Activated naive CD4-positive, alpha-beta T cell treated with anti-CD3 and anti-CD28 coated beads, Interleukin-2, amount 10 ng/mL, durations not matched to agents 7 days and 5 days (primary cell): ENCODE measurements at regions not wholly inside any gene's neighbourhood (a gene's known extent, or its start where the extent isn't known, plus 50 kb on each side); places are given as distances from the start of the nearest gene placed in this dataset.

Source experiments
- CTCF ChIA-PET: fragments of 350-600 bp; sonication (Branson Sonifier 250); formaldehyde crosslinking; loops from one replicate; lab custom pipeline; 2021; ENCODE audit warnings: antibody characterized with exemption; lab: Charles Lee
- DNase-seq: peaks from one replicate; pipeline ENCODE4 v3.0.0-alpha.2; 2020
- H3K27ac Mint-ChIP-seq: one replicate; pipeline ENCODE4 v1.8.0; 2021; ENCODE audit warnings: mild to moderate bottlenecking, moderate library complexity, mixed read lengths
- H3K27me3 Mint-ChIP-seq: one replicate; pipeline ENCODE4 v1.8.0; 2021; ENCODE audit warnings: mild to moderate bottlenecking, mixed read lengths
- H3K36me3 Mint-ChIP-seq: one replicate; pipeline ENCODE4 v1.8.0; 2021; ENCODE audit warnings: mixed read lengths
- H3K4me1 Mint-ChIP-seq: one replicate; pipeline ENCODE4 v1.8.0; 2021; ENCODE audit warnings: mixed read lengths
- H3K4me3 Mint-ChIP-seq: one replicate; pipeline ENCODE4 v1.8.0; 2021; ENCODE audit warnings: mild to moderate bottlenecking, moderate library complexity, mixed read lengths
- H3K9me3 Mint-ChIP-seq: one replicate; pipeline ENCODE4 v1.8.0; 2021; ENCODE audit warnings: mixed read lengths

DNA sequence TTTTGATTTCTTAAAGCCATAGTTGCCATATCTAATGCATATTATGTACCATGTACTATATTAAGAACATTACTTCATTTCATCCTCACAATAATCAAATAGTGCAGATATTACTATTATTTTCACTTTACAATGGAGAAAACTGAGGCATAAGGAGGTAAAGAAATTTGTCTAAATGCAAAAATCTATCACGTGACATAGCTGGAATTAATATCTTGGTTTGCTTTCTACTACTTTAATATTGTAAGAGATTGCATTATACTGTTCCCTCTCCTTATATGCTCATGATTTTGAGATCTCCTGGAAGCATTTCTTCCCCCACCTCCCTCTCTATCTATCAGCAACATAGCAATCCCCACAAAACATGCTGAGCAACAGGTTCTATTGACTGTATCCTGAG lies 330.8 kb upstream of the SPTLC3 start:
- H3K9me3 Mint-ChIP-seq = peaks cover 7% of the 10 kb centered on the region
- no peaks in the 10 kb centered on the region for H3K27me3 Mint-ChIP-seq
- CTCF ChIA-PET = no interaction called here
- H3K4me3 Mint-ChIP-seq = no peak overlapping the region
- no peak for DNase-seq
- no peaks in the 10 kb centered on the region for H3K36me3 Mint-ChIP-seq
- H3K4me1 Mint-ChIP-seq = no peaks in the 10 kb centered on the region
- H3K27ac Mint-ChIP-seq = no peak overlapping the region

DNA sequence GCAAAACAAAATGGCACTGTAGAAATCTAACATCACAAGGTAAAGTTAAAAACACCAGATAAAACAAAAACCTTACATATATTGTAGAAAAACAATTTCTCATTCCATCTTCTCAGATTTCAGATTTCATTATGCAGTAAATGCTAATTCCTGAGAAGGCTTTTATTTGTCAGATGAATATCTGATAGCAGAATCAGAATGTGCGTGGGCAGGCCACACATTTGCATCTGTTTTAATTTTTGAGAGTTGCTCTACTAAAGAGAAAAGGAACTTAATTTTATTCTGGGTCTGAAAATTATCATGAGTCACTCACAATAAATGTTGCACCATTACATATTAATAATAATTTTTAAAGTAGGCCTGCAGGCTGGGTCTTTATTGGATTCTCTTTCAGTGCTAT lies 329.3 kb upstream of the SPTLC3 start:
- Mint-ChIP-seq H3K9me3 (peaks cover 5% of the 10 kb centered on the region), H3K27ac (no peak overlapping the region), H3K36me3 (no peaks in the 10 kb centered on the region), H3K4me3 (no peak overlapping the region), H3K27me3 (no peaks in the 10 kb centered on the region), H3K4me1 (no peaks in the 10 kb centered on the region)
- CTCF ChIA-PET = no interaction called here
- no peak for DNase-seq

DNA sequence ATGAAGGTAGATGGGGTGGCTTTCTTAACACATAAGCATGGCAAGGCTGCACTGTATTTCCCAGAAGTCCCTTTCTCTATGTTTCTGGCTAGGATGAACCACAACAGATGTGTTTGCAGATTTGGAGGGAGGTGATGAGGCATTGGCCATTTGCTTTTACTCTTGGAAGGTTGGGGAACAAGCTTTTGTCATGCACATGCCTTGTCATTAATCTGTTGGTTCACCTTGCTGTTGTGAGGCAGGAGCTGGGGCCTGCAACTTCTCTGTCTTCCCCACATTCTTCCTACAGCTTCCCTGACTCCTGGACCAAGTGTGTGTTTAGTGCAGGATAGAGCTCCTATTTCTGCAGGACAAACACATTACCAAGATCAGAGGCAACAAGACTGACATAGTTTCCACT lies 326.2 kb upstream of the SPTLC3 start:
- H3K4me1 Mint-ChIP-seq = no peaks in the 10 kb centered on the region
- peaks cover 3% of the 10 kb centered on the region for H3K9me3 Mint-ChIP-seq
- DNase-seq = no peak
- no peaks in the 10 kb centered on the region for H3K27me3 Mint-ChIP-seq
- CTCF ChIA-PET = no interaction called here
- no peak overlapping the region for H3K4me3 Mint-ChIP-seq
- H3K36me3 Mint-ChIP-seq = no peaks in the 10 kb centered on the region
- no peak overlapping the region for H3K27ac Mint-ChIP-seq

DNA sequence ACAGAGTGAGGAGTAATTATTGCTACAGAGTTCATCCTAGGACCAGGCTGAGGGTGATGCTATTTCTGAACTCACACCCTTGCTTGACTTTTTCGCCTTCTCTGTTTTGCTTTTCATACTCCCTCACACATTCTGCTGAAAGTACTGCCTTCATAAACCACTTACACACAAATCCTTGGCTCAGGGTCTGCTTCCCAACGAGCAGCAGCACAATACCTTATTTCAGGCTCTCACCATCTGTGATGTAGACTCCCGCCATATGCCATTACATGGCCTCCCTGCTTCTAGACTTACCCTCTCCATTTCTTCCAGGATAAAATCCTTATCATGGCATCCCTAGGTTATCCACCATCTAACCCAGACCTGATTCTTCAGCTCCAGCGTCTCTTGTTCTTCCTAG lies 321.3 kb upstream of the SPTLC3 start:
- no peaks in the 10 kb centered on the region for H3K36me3 Mint-ChIP-seq
- H3K4me3 Mint-ChIP-seq = no peak overlapping the region
- CTCF ChIA-PET = no interaction called here
- H3K27me3 Mint-ChIP-seq = no peaks in the 10 kb centered on the region
- no peak for DNase-seq
- peaks cover 5% of the 10 kb centered on the region for H3K9me3 Mint-ChIP-seq
- no peak overlapping the region for H3K27ac Mint-ChIP-seq
- no peaks in the 10 kb centered on the region for H3K4me1 Mint-ChIP-seq

DNA sequence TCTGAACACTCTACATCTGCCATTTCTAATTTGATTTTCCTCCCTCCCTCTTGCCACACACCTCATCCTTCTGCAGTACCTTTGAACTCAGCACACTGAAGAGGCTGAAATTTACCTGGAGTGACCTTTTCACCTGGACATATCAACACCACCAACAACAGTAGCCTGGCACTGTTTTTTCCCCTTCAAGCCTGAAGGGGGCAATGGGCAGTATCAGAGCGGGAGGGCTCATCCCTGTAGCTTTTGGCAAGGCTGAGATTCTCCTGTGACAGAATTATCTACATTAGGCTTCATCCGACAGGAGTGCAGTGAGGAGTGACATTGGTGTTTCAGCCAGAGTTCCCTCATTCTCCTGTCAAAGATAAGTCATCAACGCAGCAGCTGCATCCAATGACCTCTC lies 312.8 kb upstream of the SPTLC3 start:
- H3K9me3 Mint-ChIP-seq = peaks cover 5% of the 10 kb centered on the region
- no peaks in the 10 kb centered on the region for H3K4me1 Mint-ChIP-seq
- CTCF ChIA-PET = no interaction called here
- no peaks in the 10 kb centered on the region for H3K27me3 Mint-ChIP-seq
- H3K36me3 Mint-ChIP-seq = no peaks in the 10 kb centered on the region
- DNase-seq = no peak
- H3K27ac Mint-ChIP-seq = no peak overlapping the region
- H3K4me3 Mint-ChIP-seq = no peak overlapping the region

DNA sequence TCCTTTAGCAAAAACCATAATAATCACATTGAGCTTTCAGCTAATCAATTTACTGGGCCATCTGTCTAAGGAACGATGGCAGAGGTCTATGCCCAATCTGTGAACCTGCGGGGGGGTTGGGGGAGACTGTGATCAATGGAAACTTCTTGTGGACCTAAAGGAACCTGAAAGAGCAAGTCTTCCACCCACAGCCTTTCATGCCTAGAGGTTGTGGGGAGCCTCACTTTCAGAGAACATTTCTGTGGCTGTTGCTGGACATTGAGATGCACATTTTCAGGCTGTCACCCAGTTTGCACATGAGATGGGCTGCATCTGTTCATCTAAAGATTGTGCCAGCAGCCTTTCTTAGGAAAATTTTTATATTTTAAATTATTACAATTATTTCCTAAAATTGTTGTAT lies 310.0 kb upstream of the SPTLC3 start:
- CTCF ChIA-PET = no interaction called here
- no peak overlapping the region for H3K4me3 Mint-ChIP-seq
- no peaks in the 10 kb centered on the region for H3K4me1 Mint-ChIP-seq
- H3K36me3 Mint-ChIP-seq = no peaks in the 10 kb centered on the region
- DNase-seq = no peak
- peaks cover 8% of the 10 kb centered on the region for H3K9me3 Mint-ChIP-seq
- no peaks in the 10 kb centered on the region for H3K27me3 Mint-ChIP-seq
- no peak overlapping the region for H3K27ac Mint-ChIP-seq

DNA sequence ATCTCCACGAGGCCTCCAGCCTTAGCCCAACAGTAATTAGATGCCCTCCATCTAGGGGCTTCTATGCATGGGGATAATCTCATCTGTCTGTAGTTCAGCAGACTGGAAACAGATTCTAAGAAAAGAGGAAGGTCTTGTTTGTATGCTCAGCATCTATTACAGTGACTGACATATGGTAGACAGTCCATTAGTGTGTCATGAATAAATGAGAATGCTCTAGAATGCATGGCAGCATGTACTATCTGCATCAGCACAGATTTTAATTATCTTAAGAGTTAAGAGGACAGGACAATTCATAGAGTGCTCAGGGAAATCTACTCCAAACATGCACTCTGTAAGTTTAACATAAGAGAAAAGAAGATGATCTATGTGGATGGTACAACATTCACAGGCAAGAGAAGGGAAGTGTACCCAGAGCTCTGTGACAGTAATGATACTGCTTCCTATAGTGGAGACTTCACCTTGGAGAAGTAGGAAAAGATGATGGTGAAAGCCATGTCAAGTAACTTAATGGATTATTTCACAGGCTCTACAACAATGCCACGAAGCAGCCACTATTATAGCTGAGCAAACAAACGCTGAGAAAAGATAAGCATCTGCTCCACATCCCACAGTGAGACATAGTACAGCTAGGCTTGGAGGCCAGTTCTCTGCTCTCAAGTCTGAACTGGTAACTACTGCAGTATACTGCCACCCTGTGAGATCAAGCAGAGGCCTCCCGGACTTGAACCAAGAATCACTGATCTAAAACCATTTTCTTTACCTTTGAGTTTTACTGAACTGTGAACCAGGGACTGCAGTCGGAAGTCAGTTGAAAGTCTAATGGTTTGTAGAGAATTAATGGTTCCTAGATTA lies 309.2 kb upstream of the SPTLC3 start:
- no peak for DNase-seq
- Mint-ChIP-seq H3K4me1 (no peaks in the 10 kb centered on the region), H3K4me3 (no peak overlapping the region), H3K27ac (no peak overlapping the region), H3K27me3 (no peaks in the 10 kb centered on the region), H3K9me3 (peaks cover 8% of the 10 kb centered on the region), H3K36me3 (no peaks in the 10 kb centered on the region)
- CTCF ChIA-PET = no interaction called here

DNA sequence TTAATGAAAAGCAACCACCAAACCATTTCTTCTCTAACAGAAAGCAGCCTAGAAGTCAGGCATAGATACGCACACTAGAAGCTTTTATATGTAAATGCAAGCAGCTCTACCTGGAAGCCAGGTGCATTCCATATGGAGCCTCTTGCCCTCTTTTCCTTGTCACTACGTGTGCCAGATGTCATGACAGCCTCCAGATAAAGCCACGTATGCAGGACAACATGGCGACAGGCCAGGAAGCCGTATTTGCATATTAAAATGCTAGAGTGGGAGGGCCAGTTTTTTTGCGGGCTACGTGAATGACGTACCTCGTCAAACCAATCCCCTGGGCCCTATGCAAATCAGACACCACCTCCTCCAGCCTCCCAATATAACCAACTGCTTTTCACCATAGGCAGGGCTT lies 308.1 kb upstream of the SPTLC3 start:
- H3K9me3 Mint-ChIP-seq = peaks cover 8% of the 10 kb centered on the region
- H3K4me1 Mint-ChIP-seq = no peaks in the 10 kb centered on the region
- CTCF ChIA-PET = no interaction called here
- H3K27ac Mint-ChIP-seq = no peak overlapping the region
- H3K27me3 Mint-ChIP-seq = no peaks in the 10 kb centered on the region
- no peak overlapping the region for H3K4me3 Mint-ChIP-seq
- H3K36me3 Mint-ChIP-seq = no peaks in the 10 kb centered on the region
- DNase-seq = no peak

DNA sequence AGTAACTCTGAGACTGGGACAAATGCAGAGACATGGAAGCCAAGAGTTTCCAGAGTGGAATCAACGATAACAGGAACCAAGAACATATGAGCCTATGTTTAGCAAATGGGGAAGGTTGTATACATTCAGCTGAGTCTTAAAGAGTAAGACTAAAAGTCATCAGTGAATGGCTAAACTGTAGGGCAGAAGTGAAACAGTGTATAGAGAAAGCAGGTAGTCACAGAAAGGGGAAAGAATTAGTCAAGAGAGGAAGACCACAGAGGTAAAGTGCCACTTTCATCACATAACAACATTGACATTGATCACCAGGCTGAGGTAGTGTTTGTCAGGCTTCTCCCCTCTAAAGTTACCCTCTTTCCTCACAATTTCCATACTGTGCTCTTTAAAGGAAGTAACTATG lies 306.5 kb upstream of the SPTLC3 start:
- H3K4me3 Mint-ChIP-seq = no peak overlapping the region
- peaks cover 4% of the 10 kb centered on the region for H3K9me3 Mint-ChIP-seq
- H3K27me3 Mint-ChIP-seq = no peaks in the 10 kb centered on the region
- no peak for DNase-seq
- no peak overlapping the region for H3K27ac Mint-ChIP-seq
- H3K4me1 Mint-ChIP-seq = no peaks in the 10 kb centered on the region
- CTCF ChIA-PET = no interaction called here
- no peaks in the 10 kb centered on the region for H3K36me3 Mint-ChIP-seq

DNA sequence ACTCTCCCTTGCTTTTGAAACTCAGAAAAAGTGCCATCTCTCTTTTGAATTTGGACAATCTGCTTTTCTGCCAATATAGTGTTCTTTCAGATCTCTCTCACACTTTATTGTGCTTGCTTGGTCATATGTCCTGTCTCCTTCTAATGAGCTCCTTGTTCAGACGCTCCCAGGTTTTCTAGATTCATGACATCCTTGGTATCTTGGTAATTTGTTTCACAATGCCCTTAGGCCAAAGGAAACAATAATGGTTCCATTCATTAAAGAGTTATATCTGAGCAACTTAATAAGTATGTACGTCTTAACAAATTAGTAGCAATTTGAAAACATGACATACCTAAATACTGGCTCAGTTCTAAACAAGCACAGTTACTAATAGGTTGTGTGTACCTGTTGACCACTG lies 293.4 kb upstream of the SPTLC3 start:
- no peak for DNase-seq
- H3K9me3 Mint-ChIP-seq = peaks cover 8% of the 10 kb centered on the region
- H3K4me1 Mint-ChIP-seq = no peaks in the 10 kb centered on the region
- CTCF ChIA-PET = no interaction called here
- H3K27me3 Mint-ChIP-seq = no peaks in the 10 kb centered on the region
- H3K4me3 Mint-ChIP-seq = no peak overlapping the region
- no peak overlapping the region for H3K27ac Mint-ChIP-seq
- no peaks in the 10 kb centered on the region for H3K36me3 Mint-ChIP-seq

DNA sequence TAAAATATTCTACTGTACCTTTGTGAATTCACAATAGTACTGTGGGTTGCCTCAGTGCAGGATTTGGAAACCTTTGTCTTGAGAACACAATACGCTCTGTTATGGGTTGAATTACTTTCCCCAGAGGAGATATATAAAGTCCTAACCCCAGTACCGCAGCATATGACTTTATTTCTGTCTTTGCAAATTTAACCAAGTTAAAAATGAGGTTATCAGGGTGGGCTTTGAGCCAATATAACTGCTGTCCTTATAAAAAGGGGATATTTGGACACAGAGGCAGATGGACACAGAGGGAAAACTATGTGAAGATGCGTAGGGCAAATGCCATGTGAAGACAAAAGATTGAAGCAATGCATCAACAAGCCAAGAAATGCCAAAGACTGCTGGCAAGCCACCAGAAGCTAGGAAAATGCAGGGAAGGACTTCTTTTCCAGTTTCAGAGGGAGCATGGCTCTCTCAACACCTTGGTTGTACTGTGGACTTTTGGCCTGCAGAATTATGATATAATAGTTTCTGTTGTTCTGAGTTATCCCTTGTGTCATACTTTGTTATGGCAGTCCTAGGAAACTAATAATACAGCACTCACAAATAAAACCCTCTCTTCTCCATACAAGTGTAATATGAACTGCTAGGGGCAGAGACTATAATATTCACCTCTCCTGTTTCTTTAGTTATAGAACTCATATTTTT lies 292.6 kb upstream of the SPTLC3 start:
- H3K4me1 Mint-ChIP-seq = no peaks in the 10 kb centered on the region
- no peak overlapping the region for H3K4me3 Mint-ChIP-seq
- no peak overlapping the region for H3K27ac Mint-ChIP-seq
- H3K27me3 Mint-ChIP-seq = no peaks in the 10 kb centered on the region
- DNase-seq = no peak
- H3K9me3 Mint-ChIP-seq = peaks cover 8% of the 10 kb centered on the region
- CTCF ChIA-PET = no interaction called here
- no peaks in the 10 kb centered on the region for H3K36me3 Mint-ChIP-seq

DNA sequence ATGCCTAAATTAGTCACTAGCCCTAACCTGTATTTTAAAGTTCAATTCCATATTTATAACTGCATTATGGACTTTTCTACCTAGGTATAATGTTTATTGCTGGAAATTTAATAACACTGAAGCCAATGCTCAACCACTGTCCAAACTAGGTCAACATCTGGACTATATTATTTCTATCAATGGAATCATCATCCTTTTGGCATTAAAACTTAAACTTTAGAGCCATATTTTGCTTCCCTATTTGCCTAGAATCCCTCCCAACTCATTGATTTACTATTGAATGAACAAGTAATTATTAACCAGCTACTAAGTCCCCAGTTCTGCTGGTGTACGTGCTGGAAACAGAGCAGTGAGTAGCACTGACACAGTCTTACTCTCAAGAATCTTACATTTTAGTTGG lies 291.7 kb upstream of the SPTLC3 start:
- DNase-seq = no peak
- Mint-ChIP-seq H3K9me3 (peaks cover 8% of the 10 kb centered on the region), H3K36me3 (no peaks in the 10 kb centered on the region), H3K4me3 (no peak overlapping the region), H3K27me3 (no peaks in the 10 kb centered on the region), H3K4me1 (no peaks in the 10 kb centered on the region), H3K27ac (no peak overlapping the region)
- CTCF ChIA-PET = no interaction called here

DNA sequence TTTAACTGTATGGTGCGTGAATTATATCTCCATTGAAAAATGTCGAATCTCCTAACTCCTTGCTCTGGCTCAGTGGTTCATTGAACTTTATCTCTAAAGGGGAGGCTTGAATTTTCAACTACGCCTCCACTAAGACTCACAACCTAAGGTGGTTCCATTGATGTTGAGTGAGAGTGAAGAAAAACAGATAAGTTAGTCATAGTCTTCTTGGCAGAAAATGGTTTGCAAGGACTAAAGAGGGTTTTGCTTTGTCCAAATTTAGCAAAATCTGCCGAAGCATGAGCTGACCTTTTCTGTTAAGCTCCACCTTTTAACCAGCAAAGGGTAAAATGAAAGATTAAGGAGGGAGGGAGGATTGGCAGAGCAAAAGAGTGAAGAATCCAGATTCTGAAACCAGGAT lies 290.2 kb upstream of the SPTLC3 start:
- no peaks in the 10 kb centered on the region for H3K4me1 Mint-ChIP-seq
- no peaks in the 10 kb centered on the region for H3K36me3 Mint-ChIP-seq
- no peak overlapping the region for H3K4me3 Mint-ChIP-seq
- CTCF ChIA-PET = no interaction called here
- H3K9me3 Mint-ChIP-seq = peaks cover 8% of the 10 kb centered on the region
- no peak overlapping the region for H3K27ac Mint-ChIP-seq
- no peak for DNase-seq
- no peaks in the 10 kb centered on the region for H3K27me3 Mint-ChIP-seq

DNA sequence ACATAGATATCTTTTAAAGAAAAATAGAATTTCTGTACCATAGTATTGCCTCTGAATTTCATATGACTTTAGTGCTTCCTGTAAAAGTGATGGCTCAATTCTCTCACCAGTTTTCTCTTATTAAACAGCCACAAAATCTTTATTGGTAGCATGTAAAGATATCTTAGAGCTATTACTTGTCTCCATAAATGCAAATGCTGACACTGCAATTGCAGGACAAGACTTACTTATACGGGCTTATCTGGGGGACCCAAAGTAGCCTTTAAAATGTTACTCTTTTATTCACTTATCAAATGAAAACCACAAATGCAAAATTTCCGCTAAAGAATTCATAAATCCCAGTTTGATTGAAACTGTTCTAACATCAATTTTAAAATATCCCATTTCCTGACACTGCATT lies 287.1 kb upstream of the SPTLC3 start:
- Mint-ChIP-seq H3K9me3 (peaks cover 5% of the 10 kb centered on the region), H3K27me3 (no peaks in the 10 kb centered on the region), H3K36me3 (no peaks in the 10 kb centered on the region), H3K4me1 (no peaks in the 10 kb centered on the region), H3K27ac (no peak overlapping the region), H3K4me3 (no peak overlapping the region)
- CTCF ChIA-PET = no interaction called here
- DNase-seq = no peak

DNA sequence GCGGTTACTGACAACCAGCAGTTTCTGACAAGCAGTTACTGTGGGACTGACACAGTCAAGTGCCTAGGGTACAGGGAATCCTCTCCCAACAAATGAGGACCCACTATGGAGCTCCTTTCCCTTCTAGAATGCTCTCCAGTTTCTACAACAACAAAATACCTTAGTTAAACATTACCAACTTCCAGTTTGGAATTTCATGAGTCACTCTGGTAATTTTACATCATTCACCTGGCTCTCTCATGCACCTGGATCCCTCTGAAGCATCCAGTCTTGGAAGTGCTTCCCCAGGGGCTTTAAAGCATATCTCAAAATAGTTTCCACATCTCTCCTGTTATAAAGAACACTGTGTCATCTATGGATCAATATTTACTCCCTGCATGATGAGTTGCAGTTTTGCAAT lies 286.7 kb upstream of the SPTLC3 start:
- CTCF ChIA-PET = no interaction called here
- Mint-ChIP-seq H3K4me3 (no peak overlapping the region), H3K27me3 (no peaks in the 10 kb centered on the region), H3K36me3 (no peaks in the 10 kb centered on the region), H3K27ac (no peak overlapping the region), H3K4me1 (no peaks in the 10 kb centered on the region), H3K9me3 (peaks cover 5% of the 10 kb centered on the region)
- no peak for DNase-seq
